RCC 7860 (cell line): ENCODE measurements at regions not wholly inside any gene's neighbourhood (a gene's known extent, or its start where the extent isn't known, plus 50 kb on each side); places are given as distances from the start of the nearest gene placed in this dataset.

Experiments used
- DNase-seq: peaks from one replicate; pipeline ENCODE4 v3.0.0-alpha.2; 2015; ENCODE audit warnings: low spot score
- FAIRE-seq: peaks from 2 replicates; lab custom pipeline; 2012; peaks lifted over from hg19 to GRCh38; lab: Jason Lieb, UNC

GRCh38 chr1:224504297-224505041, 69.9 kb upstream of the WDR26 start:
- FAIRE-seq, result no peak
- no peak for DNase-seq

GRCh38 chr1:224505454-224506093, 71.0 kb upstream of the WDR26 start:
- DNase-seq (no peak), FAIRE-seq (no peak)

DNA sequence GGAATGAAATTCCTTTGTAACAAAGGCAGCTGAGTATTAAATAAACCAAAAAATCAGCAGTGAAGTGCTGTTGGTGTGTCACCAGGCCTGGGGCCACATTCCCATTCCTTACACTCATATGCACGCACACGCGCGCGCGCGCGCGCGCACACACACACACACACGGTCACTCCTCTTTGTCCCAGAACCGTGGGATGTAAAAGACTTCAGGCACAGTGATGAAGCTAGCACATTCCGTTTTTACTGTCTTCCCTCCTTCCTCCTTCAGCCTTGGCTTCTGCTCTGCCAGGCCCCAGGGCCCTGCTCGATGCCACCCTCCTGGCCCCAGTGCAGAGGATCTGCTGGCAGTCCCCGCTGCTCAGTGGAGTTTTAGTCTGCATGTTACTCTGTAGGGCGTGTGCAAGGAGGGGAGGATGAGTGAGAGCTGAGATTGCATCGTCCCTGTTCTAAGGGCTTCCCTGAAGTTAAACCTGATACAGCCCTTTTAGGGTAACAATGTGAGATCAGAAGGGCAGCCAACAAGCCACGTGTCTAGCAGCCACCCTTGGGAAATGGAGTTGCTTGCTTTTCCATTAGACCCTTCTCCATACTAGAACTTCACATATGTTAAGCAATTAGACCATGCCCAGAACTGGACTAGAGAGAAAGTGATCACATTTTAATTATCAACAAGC, 71.7 kb upstream of the WDR26 start:
- DNase-seq (no peak), FAIRE-seq (no peak)

DNA sequence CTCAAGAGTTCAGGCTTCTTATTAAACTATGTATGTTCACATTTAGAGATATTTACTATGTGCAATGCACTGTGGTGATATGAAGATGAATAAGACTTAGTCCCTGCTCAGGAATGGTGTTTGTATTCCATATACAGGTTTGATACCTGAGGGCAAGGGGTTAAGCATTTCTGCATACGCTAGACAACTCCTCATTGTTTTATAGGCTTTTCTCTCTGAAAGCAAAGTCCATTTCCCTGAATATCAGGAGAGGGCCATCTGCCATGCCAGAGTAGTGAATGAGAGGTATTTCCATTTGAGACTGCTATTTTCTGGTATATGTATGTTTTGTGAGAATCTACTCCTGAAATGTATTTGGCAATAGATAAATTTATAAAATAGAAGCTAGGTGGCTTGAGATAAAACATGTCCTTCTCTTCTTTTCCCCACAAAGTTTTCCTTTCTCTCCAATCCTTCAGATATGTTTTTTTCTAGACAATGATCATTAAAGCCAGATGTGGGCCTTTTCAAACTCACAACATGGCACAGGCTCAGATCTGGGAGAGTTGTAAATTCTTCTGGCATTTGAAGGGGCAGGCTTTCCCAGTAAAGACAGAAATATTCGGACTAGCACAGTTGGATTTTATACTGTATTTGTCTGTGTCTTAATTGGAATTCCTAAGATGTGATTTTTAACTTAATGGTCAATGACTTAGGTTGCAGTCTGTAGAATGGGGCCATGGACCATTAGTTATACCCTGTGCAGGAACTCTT, 73.3 kb upstream of the WDR26 start:
- DNase-seq, result no peak

GRCh38 chr1:224509907-224510306, 75.3 kb upstream of the WDR26 start:
- FAIRE-seq (no peak), DNase-seq (no peak)

More for the DNA sequence above, 73.3 kb upstream of the WDR26 start:
- FAIRE-seq, result no peak

DNA sequence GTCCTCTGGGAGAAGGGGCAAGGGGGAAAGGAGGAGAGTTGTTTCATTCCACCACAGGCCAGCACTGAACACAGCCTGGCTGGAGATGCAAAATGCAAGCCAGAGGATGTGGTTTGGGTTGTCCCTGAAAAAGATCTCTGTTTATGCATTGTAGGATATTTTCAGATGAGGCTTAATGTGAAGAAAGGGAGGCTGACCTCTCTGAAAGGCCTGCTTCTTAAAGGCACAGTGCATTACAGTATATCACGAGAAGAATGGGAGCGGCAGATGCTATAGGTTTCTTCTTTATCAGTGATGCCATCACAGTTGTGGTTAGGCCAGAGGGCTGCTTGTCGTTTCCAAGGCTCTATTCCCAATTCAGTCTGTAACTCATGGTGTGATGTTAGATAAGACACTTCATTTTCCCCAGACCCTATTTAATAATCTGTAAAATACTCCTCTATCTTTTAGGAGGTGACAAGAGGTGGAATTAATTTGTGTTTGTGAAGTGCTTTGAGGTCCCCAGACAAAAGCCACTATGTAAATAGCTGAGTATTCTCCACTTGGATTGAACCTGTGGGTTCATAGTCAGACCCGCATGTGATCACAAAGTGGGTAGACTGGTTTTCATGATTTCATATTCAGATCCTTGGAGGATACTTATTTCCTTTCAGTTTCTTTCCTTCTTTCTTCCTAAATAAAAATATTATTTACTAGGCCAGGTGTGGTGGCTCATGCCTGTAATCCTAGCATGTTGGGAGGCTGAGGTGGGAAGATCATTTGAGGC, 76.5 kb upstream of the WDR26 start:
- no peak for FAIRE-seq

DNA sequence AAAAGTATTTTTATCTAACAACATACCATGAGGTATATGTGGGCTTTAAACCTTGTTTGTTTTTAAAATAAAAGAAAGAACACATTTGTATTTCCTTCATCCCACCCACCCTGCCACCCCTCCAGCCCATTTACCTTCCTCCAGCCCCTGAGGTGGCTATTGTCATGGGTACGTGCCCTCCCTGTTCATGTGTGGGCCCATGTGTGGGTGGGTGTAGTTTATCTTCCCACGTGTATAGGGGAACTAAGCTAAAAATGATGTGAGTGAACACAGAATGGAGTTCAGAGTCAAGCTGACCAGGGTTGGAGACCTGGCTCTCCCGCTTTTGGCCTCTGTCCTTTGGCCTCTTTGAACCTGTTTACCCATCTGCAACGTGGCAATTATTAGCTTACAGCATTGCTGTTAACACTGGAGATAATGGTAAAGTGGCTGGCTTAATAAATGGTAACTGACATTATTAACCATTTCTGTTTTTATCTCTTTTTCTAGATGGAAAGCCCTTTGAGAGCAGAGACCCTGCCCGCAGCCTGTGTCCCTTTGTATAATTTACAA, 78.1 kb upstream of the WDR26 start:
- DNase-seq, result no peak
- no peak for FAIRE-seq

More for the DNA sequence above, 76.5 kb upstream of the WDR26 start:
- no peak for DNase-seq

- FAIRE-seq, result no peak
Observed at GRCh38 chr1:224513383-224513782, 78.8 kb upstream of the WDR26 start.

GRCh38 chr1:224513787-224514209, 79.2 kb upstream of the WDR26 start:
- peak; percentile 60 for DNase-seq
- FAIRE-seq, result peak; percentile 53

More at GRCh38 chr1:224513383-224513782, 78.8 kb upstream of the WDR26 start:
- no peak for DNase-seq

DNA sequence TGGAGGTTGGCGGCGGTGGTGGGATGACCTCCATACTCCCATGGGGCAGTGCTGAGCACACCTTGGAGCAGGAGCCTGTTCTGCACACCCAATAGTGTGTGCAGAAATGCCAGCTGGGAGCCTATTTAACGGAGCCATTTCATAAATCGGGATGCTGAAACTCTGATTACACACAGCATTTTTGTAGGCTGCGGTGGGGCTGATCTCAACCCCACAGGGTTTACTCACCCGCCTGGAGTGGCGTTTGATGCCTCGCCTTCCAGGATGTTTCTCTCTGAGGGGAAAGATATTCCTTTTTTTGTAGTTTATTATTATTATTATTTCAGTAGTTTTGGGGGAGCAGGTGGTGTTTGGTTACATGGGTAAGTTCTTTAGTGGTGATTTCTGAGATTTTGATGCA, 82.6 kb upstream of the WDR26 start:
- DNase-seq (no peak), FAIRE-seq (no peak)

- DNase-seq (peak; percentile 44), FAIRE-seq (no peak)
Observed at GRCh38 chr1:224518528-224518927, 83.9 kb upstream of the WDR26 start.

DNA sequence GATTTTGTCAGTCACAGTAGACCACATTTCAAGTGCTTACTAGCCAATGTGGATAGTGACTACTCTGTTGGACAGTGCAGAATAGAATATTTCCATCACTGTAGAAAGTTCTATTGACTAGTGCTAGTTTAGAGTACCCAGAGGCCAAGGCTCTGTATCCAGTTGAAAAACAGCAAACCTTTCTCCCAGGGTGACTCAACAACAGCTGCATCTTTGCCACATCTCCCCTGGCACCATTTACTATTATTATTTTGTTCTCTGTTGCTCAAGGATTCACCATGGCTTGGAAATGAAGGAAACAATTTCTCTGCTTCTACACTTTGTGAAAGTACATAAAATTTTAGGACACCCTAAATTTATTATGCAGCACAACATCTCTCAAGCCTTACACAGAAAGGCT, 85.3 kb upstream of the WDR26 start:
- DNase-seq (no peak), FAIRE-seq (no peak)

DNA sequence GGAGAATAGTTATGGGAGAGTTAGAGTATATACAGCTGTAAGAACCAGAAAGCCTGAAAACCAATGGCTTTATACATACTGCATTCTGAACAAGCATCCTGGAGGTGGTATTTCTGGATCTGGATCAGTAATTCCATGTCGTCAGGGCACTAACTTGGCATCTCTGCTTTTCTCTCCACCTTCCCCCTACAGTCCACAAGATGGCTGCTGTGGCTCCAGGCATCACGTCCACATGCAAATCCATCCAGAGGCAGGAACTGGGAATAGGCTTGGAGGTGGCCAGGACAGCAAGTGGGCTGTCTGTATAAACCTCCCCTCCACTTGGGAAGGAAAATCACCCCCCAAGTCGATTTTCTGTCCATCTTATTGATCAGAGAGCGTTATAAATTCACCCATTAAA, 86.2 kb upstream of the WDR26 start:
- DNase-seq (no peak), FAIRE-seq (no peak)

DNA sequence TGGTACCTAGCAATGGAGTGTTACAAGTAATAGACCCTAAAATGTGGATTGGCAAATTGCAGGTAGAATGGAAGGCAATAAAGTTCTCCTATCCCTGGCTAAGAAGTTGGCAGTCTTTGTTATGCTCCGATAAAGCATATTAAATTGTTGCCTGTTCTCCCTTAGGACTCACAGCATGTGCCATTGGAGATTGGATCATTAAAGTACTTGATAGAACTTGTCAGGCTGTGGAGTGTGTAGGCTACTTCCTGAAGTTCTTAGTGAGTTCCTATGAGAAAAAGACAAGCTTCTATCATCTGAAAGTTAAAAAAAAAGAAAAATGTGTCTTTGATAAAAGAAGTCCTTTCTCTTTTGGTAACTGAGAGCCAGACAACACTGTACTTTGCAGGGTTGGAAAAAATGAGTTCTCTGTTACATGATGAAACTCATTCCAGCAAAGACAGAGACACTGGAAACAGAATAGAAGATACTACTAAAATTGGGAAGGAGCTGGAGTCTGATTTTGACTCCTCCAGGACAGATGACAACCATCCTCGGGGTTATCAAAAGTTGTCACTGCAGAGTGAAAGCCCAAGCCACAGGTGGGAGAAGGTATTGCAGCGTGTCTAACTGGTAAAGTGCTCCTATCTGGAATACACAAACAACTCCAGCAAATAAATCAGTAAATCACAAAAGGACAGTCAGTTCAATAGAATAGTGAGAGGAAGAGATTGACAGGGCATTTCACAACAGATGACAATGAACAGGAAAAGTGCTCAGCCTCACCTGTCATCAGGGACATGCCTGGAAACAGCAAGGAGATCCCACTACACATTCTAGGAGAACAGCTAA, 87.5 kb upstream of the WDR26 start:
- DNase-seq, result no peak
- FAIRE-seq, result no peak

DNA sequence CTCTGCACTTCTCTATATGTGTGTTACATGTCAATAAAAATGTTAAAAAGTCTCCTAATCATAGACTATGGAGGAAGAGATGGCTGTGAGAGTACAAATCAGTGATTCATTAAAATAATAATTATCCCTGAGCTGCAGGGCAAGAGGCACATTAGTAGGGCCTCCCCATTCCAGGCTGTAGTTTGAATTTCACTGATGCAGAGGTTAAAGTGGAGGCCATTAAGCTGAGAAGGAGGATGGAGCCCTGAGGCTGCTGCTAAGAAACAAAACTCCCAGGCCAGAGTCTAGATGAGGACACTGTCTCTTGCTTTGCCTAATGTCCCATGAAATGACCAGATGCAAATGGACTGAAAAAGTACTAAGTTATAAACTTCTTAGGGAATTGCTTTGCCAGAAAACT, 89.1 kb upstream of the WDR26 start:
- DNase-seq (no peak), FAIRE-seq (no peak)

DNA sequence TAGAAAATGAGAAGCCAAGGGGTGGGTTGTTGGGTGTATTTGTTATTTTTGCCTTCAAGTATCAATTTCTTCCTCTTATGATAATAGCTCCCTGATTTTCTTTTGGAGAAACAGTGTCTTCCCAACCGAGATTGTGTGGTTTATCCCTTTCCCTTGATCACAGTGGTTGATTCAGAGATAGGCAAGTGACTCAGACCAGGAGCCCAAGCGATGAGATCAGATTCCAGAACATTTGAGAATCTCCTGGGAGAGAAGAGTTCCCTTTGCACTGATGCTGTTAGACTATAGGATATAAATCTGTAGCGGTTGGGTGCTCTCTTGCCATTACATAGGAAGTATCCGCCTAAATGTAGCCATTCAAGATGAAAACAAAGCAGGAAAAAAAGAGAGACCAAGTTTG, 90.1 kb upstream of the WDR26 start:
- FAIRE-seq (no peak), DNase-seq (peak; percentile 93)

- DNase-seq (peak; percentile 98), FAIRE-seq (peak; percentile 97)
Observed at GRCh38 chr1:224525411-224526040, 90.6 kb upstream of the CNIH3 start.

DNA sequence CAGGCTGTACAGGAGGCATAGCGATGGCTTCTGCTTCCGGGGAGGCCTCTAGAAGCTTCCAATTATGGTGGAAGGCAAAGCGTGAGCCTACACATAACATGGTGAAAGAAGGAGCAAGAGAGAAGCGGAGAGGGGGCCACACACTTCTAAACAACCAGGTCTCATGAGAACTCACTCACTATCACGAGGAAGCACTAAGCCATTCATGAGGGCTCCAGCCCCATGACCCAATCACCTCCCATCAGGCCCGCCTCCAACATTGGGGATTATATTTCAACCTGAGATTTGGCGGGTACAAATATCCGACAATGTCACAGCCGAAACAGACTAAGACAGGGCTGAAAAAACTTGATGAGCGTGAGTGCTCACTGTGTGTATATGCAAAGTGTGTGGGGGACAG, 89.3 kb upstream of the CNIH3 start:
- DNase-seq (no peak), FAIRE-seq (no peak)

DNA sequence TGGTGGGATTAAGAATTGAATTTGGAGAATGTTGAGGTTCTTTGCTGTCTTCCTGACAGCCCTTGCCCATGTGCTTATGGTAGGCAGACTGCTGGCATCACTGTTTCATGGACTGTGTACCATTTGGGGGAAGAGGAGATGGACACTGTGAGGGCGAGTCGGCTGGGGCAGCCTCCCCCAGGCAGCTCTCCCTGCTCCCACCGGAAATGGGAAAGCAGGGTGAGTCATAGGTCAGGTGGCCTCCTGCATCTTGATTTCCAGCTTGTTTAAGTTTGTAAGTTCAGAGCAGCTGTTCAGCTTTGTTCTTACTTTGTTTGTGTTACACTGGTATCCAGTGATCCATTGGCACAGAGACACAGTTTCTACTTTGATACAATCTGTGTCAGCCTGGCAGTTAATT, 87.2 kb upstream of the CNIH3 start:
- DNase-seq, result peak; percentile 59
- peak; percentile 23 for FAIRE-seq
